ENCODE measurements at regions not wholly inside any gene's neighbourhood (a gene's known extent, or its start where the extent isn't known, plus 50 kb on each side); places are given as distances from the start of the nearest gene placed in this dataset.

- TF ChIP-seq CTCF (conservative IDR thresholded peaks at IDR 0.05; ENCODE audit: low read depth, low read length) (no peak), EZH2 (IDR thresholded peaks at IDR 0.05; ENCODE audit: borderline replicate concordance, low read depth, low read length, poor library complexity, severe bottlenecking) (no peak)
Measured at GRCh38 chr15:39151545-39151944, 429.3 kb upstream of the THBS1 start.
